Activated naive CD4-positive, alpha-beta T cell treated with anti-CD3 and anti-CD28 coated beads for 36 hours (primary cell): ENCODE measurements at regions not wholly inside any gene's neighbourhood (a gene's known extent, or its start where the extent isn't known, plus 50 kb on each side); places are given as distances from the start of the nearest gene placed in this dataset.
"Not testable (repeated sequence)": the region's sequence is repeated elsewhere in the genome, so short reads cannot be mapped to it uniquely, and the experiment has no call there.

ENCODE experiments used
- CTCF ChIA-PET: fragments of 350-600 bp; sonication (Branson Sonifier 250); formaldehyde crosslinking; loops from one replicate; lab custom pipeline; 2021; ENCODE audit warnings: antibody characterized with exemption; lab: Charles Lee
- DNase-seq: peaks from one replicate; pipeline ENCODE4 v3.0.0-alpha.2; 2020
- H3K27ac Mint-ChIP-seq: one replicate; pipeline ENCODE4 v1.8.0; 2021; ENCODE audit warnings: mild to moderate bottlenecking, mixed read lengths
- H3K27me3 Mint-ChIP-seq: one replicate; pipeline ENCODE4 v1.8.0; 2021; ENCODE audit warnings: low read depth, mixed read lengths
- H3K36me3 Mint-ChIP-seq: one replicate; pipeline ENCODE4 v1.8.0; 2021; ENCODE audit warnings: low read depth, mixed read lengths
- H3K4me1 Mint-ChIP-seq: one replicate; pipeline ENCODE4 v1.8.0; 2021; ENCODE audit warnings: low read depth, mixed read lengths
- H3K4me3 Mint-ChIP-seq: one replicate; pipeline ENCODE4 v1.8.0; 2021; ENCODE audit warnings: mild to moderate bottlenecking, moderate library complexity, mixed read lengths
- H3K9me3 Mint-ChIP-seq: one replicate; pipeline ENCODE4 v1.8.0; 2021; ENCODE audit warnings: mixed read lengths
- intact Hi-C: fragments of 100-400 bp; cut with micrococcal nuclease; formaldehyde crosslinking; loops from one replicate; pipeline ENCODE4 v1.15.1; 2023

DNA sequence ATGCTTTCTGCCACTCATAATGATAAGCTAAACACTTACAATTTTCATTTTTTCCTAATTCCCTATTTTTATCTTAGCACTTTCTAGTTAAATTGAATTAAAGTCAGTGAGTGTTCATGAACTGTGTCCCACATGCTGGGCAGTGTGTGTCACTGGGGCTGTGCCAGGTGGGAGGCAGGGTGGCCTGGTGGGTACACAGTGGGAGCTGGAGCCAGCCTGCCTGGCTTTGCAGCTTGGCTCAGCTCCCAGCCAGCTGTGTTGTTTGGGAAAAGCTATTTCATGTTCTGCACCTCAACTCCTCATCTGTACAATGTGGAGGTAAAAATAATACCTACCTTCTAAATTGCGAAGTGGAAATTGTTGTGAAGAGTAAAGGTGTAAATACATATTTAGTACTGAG, 238.4 kb downstream of the PLA2G4A start:
- Mint-ChIP-seq H3K27me3 (peaks cover 3% of the 10 kb centered on the region), H3K4me3 (no peak overlapping the region), H3K4me1 (no peaks in the 10 kb centered on the region), H3K9me3 (no peaks in the 10 kb centered on the region), H3K36me3 (no peaks in the 10 kb centered on the region), H3K27ac (no peak overlapping the region)
- intact Hi-C loops: no loop called here
- CTCF ChIA-PET: no interaction called here
- no peak for DNase-seq

DNA sequence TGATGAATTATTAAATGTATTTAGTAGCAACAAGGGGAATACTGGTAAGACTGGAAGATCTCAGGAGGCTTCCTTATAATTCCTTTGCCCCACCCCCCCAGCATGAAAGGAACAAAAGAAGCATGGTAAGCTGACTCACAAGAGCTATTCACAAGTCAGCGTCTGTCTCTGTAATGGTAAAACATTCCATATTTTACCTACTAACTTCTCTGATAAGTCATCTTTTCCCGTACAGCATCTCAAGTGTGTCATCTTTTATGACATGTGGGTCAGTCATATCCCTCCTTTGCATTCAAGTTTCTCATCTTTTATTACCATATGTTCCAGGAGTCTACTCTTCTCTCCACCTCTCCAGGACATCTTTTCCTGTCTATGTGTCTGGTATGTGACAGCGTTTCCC, 241.3 kb downstream of the PLA2G4A start:
- CTCF ChIA-PET: no interaction called here
- Mint-ChIP-seq H3K4me3 (no peak overlapping the region), H3K4me1 (no peaks in the 10 kb centered on the region), H3K27ac (no peak overlapping the region), H3K9me3 (peaks cover 3% of the 10 kb centered on the region), H3K27me3 (no peaks in the 10 kb centered on the region), H3K36me3 (no peaks in the 10 kb centered on the region)
- DNase-seq: no peak
- intact Hi-C loops: no loop called here

GRCh38 chr1:187072262-187073034, 243.7 kb downstream of the PLA2G4A start:
- intact Hi-C loops, H3K9me3 Mint-ChIP-seq, H3K36me3 Mint-ChIP-seq, H3K27me3 Mint-ChIP-seq, H3K4me1 Mint-ChIP-seq: not testable (repeated sequence)
- CTCF ChIA-PET: interaction anchor here (1.1 kb wide), 1 partner anchor 20 kb away, joined by 3 read pairs; no protein-coding TSS in a partner anchor
- peak overlapping the region; percentile 79 for H3K4me3 Mint-ChIP-seq
- peak; percentile 12 for DNase-seq
- H3K27ac Mint-ChIP-seq: peak overlapping the region; percentile 80

DNA sequence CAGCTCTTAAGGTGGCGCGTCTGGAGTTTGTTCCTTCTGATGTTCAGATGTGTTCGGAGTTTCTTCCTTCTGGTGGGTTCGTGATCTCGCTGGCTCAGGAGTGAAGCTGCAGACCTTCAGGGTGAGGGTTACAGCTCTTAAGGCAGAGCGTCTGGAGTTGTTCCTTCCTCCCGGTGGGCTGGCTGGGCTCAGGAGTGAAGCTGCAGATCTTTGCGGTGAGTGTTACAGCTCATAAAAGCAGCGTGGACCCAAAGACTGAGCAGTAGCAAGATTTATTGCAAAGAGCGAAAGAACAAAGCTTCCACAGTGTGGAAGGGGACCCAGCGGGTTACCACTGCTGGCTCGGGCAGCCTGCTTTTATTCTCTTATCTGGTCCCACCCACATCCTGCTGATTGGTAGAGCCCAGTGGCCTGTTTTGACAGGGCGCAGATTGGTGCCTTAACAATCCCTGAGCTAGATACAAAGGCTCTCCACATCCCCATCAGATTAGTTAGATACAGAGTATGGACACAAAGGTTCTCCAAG, 244.3 kb downstream of the PLA2G4A start:
- peak; percentile 40 for DNase-seq
- H3K36me3 Mint-ChIP-seq, H3K27me3 Mint-ChIP-seq, H3K9me3 Mint-ChIP-seq, H3K4me1 Mint-ChIP-seq, intact Hi-C loops: not testable (repeated sequence)
- peak overlapping the region; percentile 79 for H3K4me3 Mint-ChIP-seq
- peak overlapping the region; percentile 80 for H3K27ac Mint-ChIP-seq
- CTCF ChIA-PET: interaction anchor here (0.8 to 1.1 kb wide), 2 partner anchors 19 to 1102 kb away, joined by 3 to 4 read pairs; no protein-coding TSS in a partner anchor

DNA sequence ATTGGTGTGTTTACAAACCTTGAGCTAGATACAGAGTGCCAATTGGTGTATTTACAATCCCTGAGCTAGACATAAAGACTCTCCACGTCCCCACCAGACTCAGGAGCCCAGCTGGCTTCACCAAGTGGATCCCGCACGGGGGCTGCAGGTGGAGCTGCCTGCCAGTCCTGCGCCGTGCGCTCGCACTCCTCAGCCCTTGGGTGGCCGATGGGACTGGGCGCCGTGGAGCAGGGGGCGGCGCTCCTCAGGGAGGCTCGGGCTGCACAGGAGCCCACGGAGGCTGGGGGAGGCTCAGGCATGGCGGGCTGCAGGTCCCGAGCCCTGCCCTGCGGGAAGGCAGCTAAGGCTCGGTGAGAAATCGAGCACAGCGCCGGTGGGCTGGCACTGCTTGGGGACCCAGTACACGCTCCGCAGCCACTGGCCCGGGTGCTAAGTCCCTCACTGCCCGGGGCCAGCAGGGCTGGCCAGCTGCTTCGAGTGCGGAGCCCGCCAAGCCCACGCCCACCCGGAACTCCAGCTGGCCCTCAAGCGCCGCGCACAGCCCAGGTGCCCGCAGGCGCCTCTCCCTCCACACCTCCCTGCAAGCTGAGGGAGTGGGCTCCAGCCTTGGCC, 245.0 kb downstream of the PLA2G4A start:
- H3K27ac Mint-ChIP-seq, H3K36me3 Mint-ChIP-seq: not testable (repeated sequence)
- CTCF ChIA-PET: interaction anchor here (0.8 kb wide), 1 partner anchor 1101 kb away, joined by 4 read pairs; no protein-coding TSS in a partner anchor

DNA sequence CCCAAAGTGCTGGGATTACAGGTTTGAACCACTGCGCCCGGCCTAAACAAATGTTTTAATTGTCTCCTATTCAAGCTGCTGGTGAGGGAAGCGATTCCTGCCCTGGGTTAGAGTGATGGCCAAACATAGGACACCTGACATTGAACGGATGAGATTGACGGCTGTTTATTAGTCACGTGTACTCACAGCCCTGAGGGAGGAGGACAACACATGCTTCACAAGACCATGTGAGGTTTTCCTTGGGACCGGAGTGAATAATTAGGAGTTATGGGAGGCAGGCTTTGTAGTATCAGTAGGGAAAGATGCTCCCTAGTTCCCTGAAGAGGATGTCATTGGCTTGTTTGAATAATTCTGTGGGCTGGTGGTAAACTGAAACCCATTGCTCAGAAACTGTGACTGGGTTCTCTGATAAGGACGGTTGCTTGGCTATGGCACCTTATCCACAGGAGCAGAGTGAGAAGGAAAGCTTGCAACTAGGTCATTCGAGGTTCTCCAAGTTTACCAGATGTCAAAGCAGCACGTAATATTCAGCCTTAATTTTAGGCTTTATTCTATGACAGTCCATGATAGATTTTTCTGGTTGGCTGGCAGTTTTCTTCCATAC, 245.8 kb downstream of the PLA2G4A start:
- Mint-ChIP-seq H3K27ac (no peak overlapping the region), H3K27me3 (no peaks in the 10 kb centered on the region), H3K4me3 (no peak overlapping the region), H3K9me3 (peaks cover 3% of the 10 kb centered on the region), H3K36me3 (no peaks in the 10 kb centered on the region), H3K4me1 (no peaks in the 10 kb centered on the region)
- CTCF ChIA-PET: no interaction called here
- DNase-seq: no peak
- intact Hi-C loops: no loop called here

More for the DNA sequence above, 245.0 kb downstream of the PLA2G4A start:
- H3K27me3 Mint-ChIP-seq, H3K4me3 Mint-ChIP-seq, H3K4me1 Mint-ChIP-seq, H3K9me3 Mint-ChIP-seq, intact Hi-C loops, DNase-seq: not testable (repeated sequence)

- no peak overlapping the region for H3K27ac Mint-ChIP-seq
- no peaks in the 10 kb centered on the region for H3K36me3 Mint-ChIP-seq
- H3K27me3 Mint-ChIP-seq: no peaks in the 10 kb centered on the region
- peaks cover 3% of the 10 kb centered on the region for H3K9me3 Mint-ChIP-seq
- CTCF ChIA-PET: no interaction called here
- intact Hi-C loops: no loop called here
- no peaks in the 10 kb centered on the region for H3K4me1 Mint-ChIP-seq
- no peak for DNase-seq
- no peak overlapping the region for H3K4me3 Mint-ChIP-seq
These were observed 248.2 kb downstream of the PLA2G4A start for GRCh38 chr1:187076922-187077321.

DNA sequence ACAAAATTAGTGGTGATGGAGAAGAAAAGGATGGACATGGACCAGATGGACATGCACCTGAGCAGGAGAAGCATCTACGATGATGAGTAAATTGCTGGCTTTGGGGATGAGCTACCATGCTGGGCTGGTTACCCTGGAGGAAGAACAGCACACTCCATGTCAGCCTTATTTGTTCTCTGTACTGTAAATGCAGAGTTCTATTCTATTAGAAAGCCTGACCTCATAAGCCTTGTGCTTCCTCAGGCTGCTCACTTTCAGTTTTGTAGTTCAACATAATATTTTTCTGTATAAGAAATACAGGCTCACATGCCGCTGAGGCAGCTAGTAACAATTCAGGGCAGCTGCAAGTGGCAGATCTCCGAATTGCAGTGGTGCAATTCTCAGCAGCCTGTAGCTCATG, 249.6 kb downstream of the PLA2G4A start:
- Mint-ChIP-seq H3K27ac (no peak overlapping the region), H3K27me3 (no peaks in the 10 kb centered on the region), H3K36me3 (no peaks in the 10 kb centered on the region), H3K9me3 (peaks cover 3% of the 10 kb centered on the region), H3K4me1 (no peaks in the 10 kb centered on the region), H3K4me3 (no peak overlapping the region)
- CTCF ChIA-PET: no interaction called here
- DNase-seq: no peak
- intact Hi-C loops: no loop called here

DNA sequence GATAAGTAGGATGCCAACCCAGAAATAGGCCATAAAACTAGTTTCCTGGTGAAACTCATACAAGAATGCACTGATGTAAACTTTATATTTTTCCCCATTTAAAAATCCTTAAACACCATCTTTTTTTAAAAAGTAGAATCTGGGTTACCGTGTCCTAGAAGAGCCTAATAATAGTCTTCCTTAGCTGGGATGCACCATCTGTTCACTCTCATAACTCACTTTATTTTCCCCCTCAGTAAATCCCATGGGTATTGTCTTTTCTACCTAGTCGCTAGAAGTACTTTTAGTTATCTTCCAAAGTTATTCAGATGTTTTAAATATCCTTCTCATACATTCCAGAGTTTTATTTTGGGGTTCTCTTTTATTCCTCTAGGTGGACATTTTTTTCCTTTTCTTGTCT, 250.2 kb downstream of the PLA2G4A start:
- intact Hi-C loops: no loop called here
- H3K4me1 Mint-ChIP-seq: no peaks in the 10 kb centered on the region
- no peak overlapping the region for H3K4me3 Mint-ChIP-seq
- no peak for DNase-seq
- H3K9me3 Mint-ChIP-seq: peaks cover 3% of the 10 kb centered on the region
- no peaks in the 10 kb centered on the region for H3K36me3 Mint-ChIP-seq
- CTCF ChIA-PET: no interaction called here
- H3K27ac Mint-ChIP-seq: no peak overlapping the region
- no peaks in the 10 kb centered on the region for H3K27me3 Mint-ChIP-seq

DNA sequence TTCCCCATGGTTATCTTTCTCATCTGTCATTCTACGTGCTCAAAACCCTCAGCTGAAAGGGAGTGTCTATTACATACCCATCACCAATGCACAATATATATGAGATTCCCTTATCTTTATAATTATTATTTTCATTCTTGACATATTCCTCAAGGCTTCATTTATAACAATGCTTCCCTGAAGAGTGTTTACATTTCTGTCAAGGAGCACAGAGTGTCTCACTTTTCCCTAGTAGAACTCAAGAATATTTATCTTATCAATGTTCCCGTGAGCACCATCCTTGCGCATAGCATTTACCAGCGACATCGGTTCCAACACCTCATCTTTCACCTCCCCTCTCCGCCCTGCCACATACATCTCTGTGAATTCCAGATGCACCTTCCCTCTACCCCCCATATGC, 250.6 kb downstream of the PLA2G4A start:
- no peak for DNase-seq
- Mint-ChIP-seq H3K27me3 (no peaks in the 10 kb centered on the region), H3K4me3 (no peak overlapping the region), H3K9me3 (peaks cover 2% of the 10 kb centered on the region), H3K4me1 (no peaks in the 10 kb centered on the region), H3K27ac (no peak overlapping the region), H3K36me3 (no peaks in the 10 kb centered on the region)
- CTCF ChIA-PET: no interaction called here
- intact Hi-C loops: no loop called here

GRCh38 chr1:187091666-187092065, 262.9 kb downstream of the PLA2G4A start:
- H3K9me3 Mint-ChIP-seq: peaks cover 6% of the 10 kb centered on the region
- peaks cover 2% of the 10 kb centered on the region for H3K27me3 Mint-ChIP-seq
- CTCF ChIA-PET: interaction anchor here (0.6 kb wide), 1 partner anchor 365 kb away, joined by 6 read pairs; no protein-coding TSS in a partner anchor
- peaks cover 3% of the 10 kb centered on the region for H3K36me3 Mint-ChIP-seq
- intact Hi-C loops: no loop called here
- H3K27ac Mint-ChIP-seq: no peak overlapping the region
- H3K4me1 Mint-ChIP-seq: peaks cover 12% of the 10 kb centered on the region
- no peak overlapping the region for H3K4me3 Mint-ChIP-seq
- no peak for DNase-seq

- intact Hi-C loops: no loop called here
- Mint-ChIP-seq H3K27me3 (peaks cover 2% of the 10 kb centered on the region), H3K9me3 (peaks cover 6% of the 10 kb centered on the region), H3K36me3 (peaks cover 3% of the 10 kb centered on the region), H3K4me1 (peaks cover 12% of the 10 kb centered on the region), H3K27ac (no peak overlapping the region), H3K4me3 (no peak overlapping the region)
- CTCF ChIA-PET: interaction anchor here (0.8 kb wide), 1 partner anchor 19 kb away, joined by 3 read pairs; no protein-coding TSS in a partner anchor
- no peak for DNase-seq
These were observed 263.4 kb downstream of the PLA2G4A start for GRCh38 chr1:187092104-187092503.
